Common myeloid progenitor, CD34-positive (primary cell): ENCODE measurements at regions not wholly inside any gene's neighbourhood (a gene's known extent, or its start where the extent isn't known, plus 50 kb on each side); places are given as distances from the start of the nearest gene placed in this dataset.

Experiments
- CTCF ChIA-PET: fragments of 350-600 bp; sonication (Branson Sonifier 250); formaldehyde crosslinking; loops from one replicate; lab custom pipeline; 2021; ENCODE audit warnings: antibody characterized with exemption; lab: Charles Lee
- POLR2A ChIA-PET: fragments of 350-600 bp; sonication (Branson Sonifier 250); formaldehyde crosslinking; loops from one replicate; lab custom pipeline; 2021; ENCODE audit warnings: antibody characterized with exemption; lab: Charles Lee
- DNase-seq, 3 donors: peaks; one replicate each; pipeline versions ENCODE4 v3.0.0 to v3.0.0-alpha.2; 2013
- H3K27ac ChIP-seq, 2 experiments: 1 replicate in 1 of 2; 2 replicates in 1 of 2; pipeline ENCODE4 v1.7.0; 2013; ENCODE audit warnings: inconsistent platforms in 2 of 2, low read length in 2 of 2, mild to moderate bottlenecking in 2 of 2, low read depth in 1 of 2, moderate library complexity in 1 of 2; ENCODE audit not compliant: severe bottlenecking in 2 of 2, insufficient read depth in 1 of 2, poor library complexity in 1 of 2
- H3K27me3 ChIP-seq, 5 experiments: replicated peaks in 2 of 5; 1 replicate in 3 of 5; 2 replicates in 2 of 5; pipeline versions ENCODE4 v1.6.1 to v1.7.0; 2013; ENCODE audit warnings: low read length in 4 of 5, mild to moderate bottlenecking in 2 of 5, moderate library complexity in 2 of 5, inconsistent platforms in 1 of 5; ENCODE audit not compliant: insufficient read depth in 5 of 5, control insufficient read depth in 4 of 5
- H3K36me3 ChIP-seq, 4 experiments: 1 replicate in 2 of 4; 2 replicates in 2 of 4; pipeline versions ENCODE4 v1.6.1 to v1.7.0; 2013; ENCODE audit warnings: low read length in 3 of 4, control low read depth in 1 of 4, mild to moderate bottlenecking in 1 of 4; ENCODE audit not compliant: control insufficient read depth in 4 of 4, insufficient read depth in 4 of 4
- H3K4me1 ChIP-seq, 4 experiments: 1 replicate in 3 of 4; 2 replicates in 1 of 4; pipeline versions ENCODE4 v1.6.1 to v1.7.1; 2013; ENCODE audit warnings: low read length in 3 of 4, mild to moderate bottlenecking in 3 of 4, control low read depth in 1 of 4, inconsistent platforms in 1 of 4, moderate library complexity in 1 of 4; ENCODE audit not compliant: control insufficient read depth in 4 of 4, insufficient read depth in 4 of 4; ENCODE audit errors: control extremely low read depth in 1 of 4
- H3K4me3 ChIP-seq, 7 experiments: 1 replicate in 4 of 7; 2 replicates in 3 of 7; pipeline versions ENCODE4 v1.5.1 to v1.7.0; 2013; ENCODE audit warnings: mild to moderate bottlenecking in 7 of 7, low read length in 6 of 7, moderate library complexity in 6 of 7, inconsistent platforms in 2 of 7, low read depth in 2 of 7, control low read depth in 1 of 7; ENCODE audit not compliant: insufficient read depth in 4 of 7, control insufficient read depth in 1 of 7; ENCODE audit errors: extremely low read depth in 1 of 7
- H3K9me3 ChIP-seq, 5 experiments: 1 replicate in 4 of 5; 2 replicates in 1 of 5; pipeline versions ENCODE4 v1.6.1 to v1.7.1; 2013; ENCODE audit warnings: low read length in 4 of 5, mild to moderate bottlenecking in 2 of 5, inconsistent platforms in 1 of 5, low read depth in 1 of 5, moderate library complexity in 1 of 5; ENCODE audit not compliant: control insufficient read depth in 4 of 5, insufficient read depth in 2 of 5; ENCODE audit errors: control extremely low read depth in 1 of 5
- WGBS: methylation state at CpG from one replicate; pipeline ENCODE4 v1.1.5; 2013; ENCODE audit not compliant: insufficient coverage; 5-methylcytosine and 5-hydroxymethylcytosine counted together

GRCh38 chr22:27573280-27574001, 228.1 kb downstream of the MN1 start:
- peaks cover 0 to 2% (median 0%) of the 10 kb centered on the region in 5 experiments for H3K27me3 ChIP-seq
- H3K9me3 ChIP-seq: peaks cover 0 to 6% (median 0%) of the 10 kb centered on the region in 5 experiments
- 22% methylated on average over 10 of the region's 22 CpGs for WGBS
- H3K4me3 ChIP-seq: peak overlapping the region in 3 of 7 experiments; percentile 23 to 59 (median 38)
- peak in 2 of 3 donors; percentile 44 to 56 for DNase-seq
- H3K36me3 ChIP-seq: no peaks in the 10 kb centered on the region
- no peak overlapping the region for H3K27ac ChIP-seq
- CTCF ChIA-PET: no interaction called here
- POLR2A ChIA-PET: no interaction called here
- peaks cover 0 to 35% (median 16%) of the 10 kb centered on the region in 4 experiments for H3K4me1 ChIP-seq

GRCh38 chr22:27574002-27574366, 227.6 kb downstream of the MN1 start:
- DNase-seq: no peak
- peaks cover 0 to 6% (median 0%) of the 10 kb centered on the region in 5 experiments for H3K9me3 ChIP-seq
- H3K27ac ChIP-seq: no peak overlapping the region
- 98% methylated on average over 6 of the region's 7 CpGs for WGBS
- ChIA-PET CTCF (no interaction called here), POLR2A (no interaction called here)
- H3K4me3 ChIP-seq: no peak overlapping the region
- peaks cover 0 to 2% (median 0%) of the 10 kb centered on the region in 5 experiments for H3K27me3 ChIP-seq
- H3K36me3 ChIP-seq: no peaks in the 10 kb centered on the region
- peaks cover 0 to 35% (median 16%) of the 10 kb centered on the region in 4 experiments for H3K4me1 ChIP-seq

GRCh38 chr22:27574651-27575050, 226.9 kb downstream of the MN1 start:
- Histone ChIP-seq H3K4me3 (no peak overlapping the region), H3K27me3 (peaks cover 0 to under 1% (median 0%) of the 10 kb centered on the region in 5 experiments), H3K27ac (no peak overlapping the region), H3K36me3 (no peaks in the 10 kb centered on the region), H3K4me1 (peaks cover 0 to 40% (median 16%) of the 10 kb centered on the region in 4 experiments), H3K9me3 (peaks cover 0 to 6% (median 0%) of the 10 kb centered on the region in 5 experiments)
- DNase-seq: no peak
- POLR2A ChIA-PET: no interaction called here
- CTCF ChIA-PET: no interaction called here
- 98% methylated on average over 9 of the region's 9 CpGs for WGBS

GRCh38 chr22:27575348-27575747, 226.2 kb downstream of the MN1 start:
- no peaks in the 10 kb centered on the region for H3K36me3 ChIP-seq
- DNase-seq: no peak
- H3K9me3 ChIP-seq: peaks cover 0 to 6% (median 0%) of the 10 kb centered on the region in 5 experiments
- no peak overlapping the region for H3K27ac ChIP-seq
- no peaks in the 10 kb centered on the region for H3K27me3 ChIP-seq
- no peak overlapping the region for H3K4me3 ChIP-seq
- CTCF ChIA-PET: interaction anchor here (1.7 kb wide), 1 partner anchor 8 kb away, joined by 6 read pairs; no protein-coding TSS in a partner anchor
- H3K4me1 ChIP-seq: peaks cover 0 to 46% (median 23%) of the 10 kb centered on the region in 4 experiments
- POLR2A ChIA-PET: no interaction called here
- WGBS: 100% methylated on average over 7 of the region's 8 CpGs

GRCh38 chr22:27576413-27576812, 225.1 kb downstream of the MN1 start:
- POLR2A ChIA-PET: no interaction called here
- DNase-seq: peak in 2 of 3 donors; percentile 43 to 61
- peaks cover 0 to 56% (median 30%) of the 10 kb centered on the region in 4 experiments for H3K4me1 ChIP-seq
- no peak overlapping the region for H3K27ac ChIP-seq
- no peaks in the 10 kb centered on the region for H3K36me3 ChIP-seq
- CTCF ChIA-PET: interaction anchor here (1.0 to 1.7 kb wide), 3 partner anchors 9 to 49 kb away, joined by 3 to 6 read pairs (median 5); no protein-coding TSS in a partner anchor
- 44% methylated on average over 9 of the region's 9 CpGs for WGBS
- H3K4me3 ChIP-seq: no peak overlapping the region
- H3K9me3 ChIP-seq: peaks cover 0 to 6% (median 0%) of the 10 kb centered on the region in 5 experiments
- no peaks in the 10 kb centered on the region for H3K27me3 ChIP-seq

- WGBS: 43% methylated on average over 18 of the region's 20 CpGs
- DNase-seq: no peak
- Histone ChIP-seq H3K27me3 (no peaks in the 10 kb centered on the region), H3K9me3 (peaks cover 0 to 6% (median 0%) of the 10 kb centered on the region in 5 experiments), H3K4me1 (peaks cover 0 to 56% (median 30%) of the 10 kb centered on the region in 4 experiments), H3K36me3 (no peaks in the 10 kb centered on the region), H3K27ac (no peak overlapping the region), H3K4me3 (no peak overlapping the region)
- ChIA-PET CTCF (interaction anchor here (1.0 to 1.7 kb wide), 3 partner anchors 10 to 49 kb away, joined by 3 to 6 read pairs (median 5); no protein-coding TSS in a partner anchor), POLR2A (no interaction called here)
Observed at GRCh38 chr22:27576815-27577573, 224.6 kb downstream of the MN1 start.
